Large intestine (tissue), 3 donors: ENCODE measurements at regions not wholly inside any gene's neighbourhood (a gene's known extent, or its start where the extent isn't known, plus 50 kb on each side); places are given as distances from the start of the nearest gene placed in this dataset.
"Not testable (repeated sequence)": the region's sequence is repeated elsewhere in the genome, so short reads cannot be mapped to it uniquely, and the experiment has no call there.

ENCODE experiments used
- DNase-seq, 2 donors: peaks; one replicate each; pipeline versions ENCODE4 v3.0.0 to v3.0.0-alpha.2; 2013
- H3K27ac ChIP-seq: one replicate; pipeline ENCODE4 v1.5.1; 2013; ENCODE audit warnings: low read length
- H3K27me3 ChIP-seq: 2 replicates; pipeline ENCODE4 v1.6.1; 2013; ENCODE audit warnings: low read length; ENCODE audit not compliant: control insufficient read depth, insufficient read depth
- H3K36me3 ChIP-seq: 2 replicates; pipeline ENCODE4 v1.6.1; 2013; ENCODE audit warnings: low read length; ENCODE audit not compliant: control insufficient read depth, insufficient read depth
- H3K4me1 ChIP-seq: one replicate; pipeline ENCODE4 v1.6.1; 2013; ENCODE audit warnings: low read length; ENCODE audit not compliant: control insufficient read depth, insufficient read depth
- H3K4me3 ChIP-seq: one replicate; pipeline ENCODE4 v1.5.1; 2013; ENCODE audit warnings: low read length
- H3K9me3 ChIP-seq: one replicate; pipeline ENCODE4 v1.6.1; 2013; ENCODE audit warnings: mild to moderate bottlenecking, low read depth, low read length, moderate library complexity; ENCODE audit not compliant: control insufficient read depth
- WGBS: methylation state at CpG from one replicate; pipeline ENCODE4 v1.1.5; 2013; ENCODE audit warnings: low lambda C conversion rate; ENCODE audit not compliant: insufficient coverage; 5-methylcytosine and 5-hydroxymethylcytosine counted together

DNA sequence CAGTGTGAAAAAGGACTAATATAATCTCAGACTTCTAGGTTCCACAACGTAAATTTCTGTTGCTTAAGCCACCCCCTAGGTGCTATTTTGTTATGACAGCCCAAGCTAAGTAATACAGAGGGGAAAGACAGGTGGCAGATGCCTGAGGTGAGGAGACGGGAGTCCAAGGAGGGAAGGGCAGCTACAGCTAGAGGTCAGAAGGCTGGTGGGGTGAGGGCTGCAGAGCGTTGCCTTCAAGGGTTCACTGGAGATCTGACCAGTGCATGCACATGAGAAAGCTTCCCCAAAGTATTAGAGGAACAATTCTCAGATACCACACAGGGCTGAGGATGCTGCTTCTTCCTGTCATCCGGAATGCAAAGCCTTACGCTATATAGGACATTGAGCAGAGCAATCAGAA is 104.7 kb upstream of the IRX4 start:
- Histone ChIP-seq H3K27ac (no peak overlapping the region), H3K27me3 (no peaks in the 10 kb centered on the region), H3K4me1 (no peaks in the 10 kb centered on the region), H3K36me3 (no peaks in the 10 kb centered on the region), H3K9me3 (no peaks in the 10 kb centered on the region), H3K4me3 (no peak overlapping the region)
- WGBS: no CpG with 5 or more reads among the region's 5 CpGs
- DNase-seq: no peak

GRCh38 chr5:1985781-1986180 is 103.1 kb upstream of the IRX4 start:
- WGBS: no CpG with 5 or more reads among the region's 9 CpGs
- Histone ChIP-seq H3K36me3 (no peaks in the 10 kb centered on the region), H3K4me1 (no peaks in the 10 kb centered on the region), H3K27ac (no peak overlapping the region), H3K9me3 (no peaks in the 10 kb centered on the region), H3K27me3 (no peaks in the 10 kb centered on the region), H3K4me3 (no peak overlapping the region)
- DNase-seq: no peak

DNA sequence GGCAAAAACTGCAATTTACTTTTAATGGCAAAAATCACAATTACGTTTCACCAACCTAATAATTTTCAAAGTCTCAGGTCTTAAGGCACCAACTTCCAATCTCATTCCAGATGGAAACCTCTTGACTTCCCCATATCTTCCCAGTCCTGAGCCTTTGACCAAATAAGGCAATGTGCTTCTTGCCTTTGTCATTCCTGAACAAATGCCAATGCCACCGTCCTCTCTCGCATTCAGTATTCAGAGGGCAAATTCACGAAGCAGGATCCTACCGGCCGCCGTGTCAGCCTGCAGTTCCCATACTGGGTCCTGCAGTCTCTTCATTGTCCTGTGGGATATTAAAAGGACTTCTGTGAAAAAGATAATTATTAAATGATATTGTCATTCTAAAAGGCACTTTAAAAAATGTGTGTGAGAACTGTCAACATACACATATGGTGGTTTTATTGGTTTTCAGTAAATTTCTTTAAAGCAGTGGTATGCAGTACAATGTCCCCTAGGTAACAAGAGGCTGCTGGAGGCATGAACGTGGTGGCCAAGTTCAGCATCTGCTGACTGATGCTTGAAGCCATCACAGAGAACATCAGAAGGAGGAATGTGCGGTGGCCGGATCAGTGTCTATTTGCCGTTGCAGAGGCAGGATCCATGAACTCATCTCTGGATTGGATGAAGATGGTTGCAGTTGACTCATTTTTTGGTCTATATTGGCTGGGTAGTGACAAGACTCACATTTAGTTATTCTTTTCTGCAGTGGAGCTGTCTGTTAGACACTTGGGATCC is 101.4 kb upstream of the IRX4 start:
- DNase-seq: no peak
- 100% methylated on average over 1 of the region's 11 CpGs for WGBS
- no peaks in the 10 kb centered on the region for H3K36me3 ChIP-seq

GRCh38 chr5:1983401-1983800 is 100.7 kb upstream of the IRX4 start:
- H3K4me3 ChIP-seq: no peak overlapping the region
- no peak overlapping the region for H3K27ac ChIP-seq
- H3K4me1 ChIP-seq: no peaks in the 10 kb centered on the region
- H3K27me3 ChIP-seq: no peaks in the 10 kb centered on the region
- WGBS: 97% methylated on average over 7 of the region's 18 CpGs
- H3K9me3 ChIP-seq: no peaks in the 10 kb centered on the region
- H3K36me3 ChIP-seq: no peaks in the 10 kb centered on the region
- no peak for DNase-seq

More for the DNA sequence above, 101.4 kb upstream of the IRX4 start:
- no peaks in the 10 kb centered on the region for H3K9me3 ChIP-seq
- no peak overlapping the region for H3K27ac ChIP-seq
- H3K27me3 ChIP-seq: no peaks in the 10 kb centered on the region
- H3K4me1 ChIP-seq: no peaks in the 10 kb centered on the region
- no peak overlapping the region for H3K4me3 ChIP-seq

DNA sequence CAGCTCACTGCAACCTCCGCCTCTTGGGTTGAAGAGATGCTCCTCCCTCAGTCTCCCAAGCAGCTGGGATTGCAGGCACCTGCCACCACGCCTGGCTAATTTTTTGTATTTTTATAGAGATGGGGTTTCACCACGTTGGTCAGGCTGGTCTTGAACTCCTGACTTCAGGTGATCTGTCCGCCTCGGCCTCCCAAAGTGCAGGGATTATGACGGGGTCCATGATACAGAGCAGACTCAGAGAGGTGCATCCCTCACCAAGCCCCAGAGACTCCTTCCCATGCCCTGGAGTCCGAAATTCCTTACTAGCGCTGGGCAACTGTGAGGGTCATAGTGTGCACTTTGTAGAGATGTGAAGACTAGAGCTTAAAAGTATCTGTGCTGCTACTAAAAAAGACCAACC is 99.8 kb upstream of the IRX4 start:
- not testable (repeated sequence) for H3K4me1 ChIP-seq, H3K27ac ChIP-seq, H3K9me3 ChIP-seq, H3K4me3 ChIP-seq, H3K36me3 ChIP-seq, H3K27me3 ChIP-seq, DNase-seq
- whole genome bisulfite sequencing: no CpG with 5 or more reads among the region's 8 CpGs

- Histone ChIP-seq H3K27ac (no peak overlapping the region), H3K9me3 (no peaks in the 10 kb centered on the region), H3K4me1 (no peaks in the 10 kb centered on the region), H3K27me3 (peaks cover 4% of the 10 kb centered on the region), H3K4me3 (no peak overlapping the region), H3K36me3 (no peaks in the 10 kb centered on the region)
- DNase-seq: no peak
- WGBS: 66% methylated on average over 2 of the region's 12 CpGs
These were observed 93.4 kb upstream of the IRX4 start for GRCh38 chr5:1975898-1976765.

DNA sequence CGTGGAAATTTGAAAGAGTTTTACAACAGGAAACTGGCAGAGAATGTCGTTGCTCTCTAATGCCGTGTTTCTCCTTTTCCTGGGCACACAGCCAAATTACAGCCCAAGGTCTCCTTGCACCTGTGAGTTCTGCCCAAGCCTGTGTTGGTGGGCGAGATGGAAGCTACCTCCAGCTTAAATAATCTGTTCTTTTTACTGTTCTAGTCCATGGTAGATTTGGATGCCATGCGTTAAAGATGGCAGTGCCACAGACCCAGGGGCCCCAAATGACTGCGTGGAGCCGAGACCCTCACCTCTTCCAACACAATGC is 92.6 kb upstream of the IRX4 start:
- Histone ChIP-seq H3K4me1 (no peaks in the 10 kb centered on the region), H3K27me3 (peaks cover 4% of the 10 kb centered on the region), H3K27ac (no peak overlapping the region), H3K4me3 (no peak overlapping the region), H3K9me3 (no peaks in the 10 kb centered on the region), H3K36me3 (no peaks in the 10 kb centered on the region)
- WGBS: 80% methylated on average over 1 of the region's 7 CpGs
- DNase-seq: no peak

GRCh38 chr5:1974501-1975405 is 92.0 kb upstream of the IRX4 start:
- H3K27me3 ChIP-seq: peaks cover 4% of the 10 kb centered on the region
- DNase-seq: no peak
- 93% methylated on average over 2 of the region's 18 CpGs for WGBS

GRCh38 chr5:1974081-1974480 is 91.4 kb upstream of the IRX4 start:
- H3K9me3 ChIP-seq: no peaks in the 10 kb centered on the region
- H3K36me3 ChIP-seq: no peaks in the 10 kb centered on the region
- H3K4me1 ChIP-seq: no peaks in the 10 kb centered on the region
- WGBS: 43% methylated on average over 1 of the region's 6 CpGs
- H3K27ac ChIP-seq: no peak overlapping the region
- no peak for DNase-seq
- peaks cover 4% of the 10 kb centered on the region for H3K27me3 ChIP-seq
- H3K4me3 ChIP-seq: no peak overlapping the region

More at GRCh38 chr5:1974501-1975405, 92.0 kb upstream of the IRX4 start:
- no peaks in the 10 kb centered on the region for H3K4me1 ChIP-seq
- no peaks in the 10 kb centered on the region for H3K9me3 ChIP-seq
- no peak overlapping the region for H3K27ac ChIP-seq
- no peak overlapping the region for H3K4me3 ChIP-seq
- no peaks in the 10 kb centered on the region for H3K36me3 ChIP-seq

DNA sequence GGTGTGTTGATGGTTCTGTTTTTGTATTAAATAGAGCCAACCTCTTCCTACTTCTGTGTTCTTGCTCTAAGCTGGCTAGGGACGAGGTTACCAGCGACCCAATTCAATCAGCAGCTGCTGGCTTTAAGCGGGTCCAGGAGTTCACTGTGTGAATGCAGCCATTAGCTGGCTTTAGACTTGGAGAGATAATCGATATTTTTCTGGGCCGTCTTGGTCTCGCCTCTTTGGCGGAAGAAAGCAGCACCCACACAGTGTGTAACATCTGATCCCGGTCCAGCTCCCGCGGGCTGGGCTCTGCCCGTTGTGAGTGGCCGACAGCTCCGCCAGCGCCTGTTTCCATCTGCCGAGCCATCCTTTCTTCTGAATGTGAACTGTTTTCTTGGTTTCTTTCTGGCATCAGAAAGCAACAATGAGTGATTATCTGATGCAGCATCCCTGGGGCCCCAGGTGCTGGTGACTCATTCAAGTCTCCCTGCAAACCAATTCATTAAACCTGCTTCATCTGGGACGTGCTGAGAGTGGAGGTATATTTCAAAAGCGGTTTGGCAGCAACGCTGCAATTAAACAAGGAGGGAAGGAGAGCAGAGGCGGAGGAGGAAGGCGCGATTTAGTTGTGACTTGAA is 90.8 kb upstream of the IRX4 start:
- no CpG with 5 or more reads among the region's 21 CpGs for WGBS
- Histone ChIP-seq H3K4me1 (no peaks in the 10 kb centered on the region), H3K4me3 (no peak overlapping the region), H3K36me3 (no peaks in the 10 kb centered on the region), H3K27ac (no peak overlapping the region), H3K27me3 (peaks cover 4% of the 10 kb centered on the region), H3K9me3 (no peaks in the 10 kb centered on the region)
- no peak for DNase-seq
